ENCODE measurements at regions not wholly inside any gene's neighbourhood (a gene's known extent, or its start where the extent isn't known, plus 50 kb on each side); places are given as distances from the start of the nearest gene placed in this dataset.
"Not testable (repeated sequence)": the region's sequence is repeated elsewhere in the genome, so short reads cannot be mapped to it uniquely, and the experiment has no call there.

DNA sequence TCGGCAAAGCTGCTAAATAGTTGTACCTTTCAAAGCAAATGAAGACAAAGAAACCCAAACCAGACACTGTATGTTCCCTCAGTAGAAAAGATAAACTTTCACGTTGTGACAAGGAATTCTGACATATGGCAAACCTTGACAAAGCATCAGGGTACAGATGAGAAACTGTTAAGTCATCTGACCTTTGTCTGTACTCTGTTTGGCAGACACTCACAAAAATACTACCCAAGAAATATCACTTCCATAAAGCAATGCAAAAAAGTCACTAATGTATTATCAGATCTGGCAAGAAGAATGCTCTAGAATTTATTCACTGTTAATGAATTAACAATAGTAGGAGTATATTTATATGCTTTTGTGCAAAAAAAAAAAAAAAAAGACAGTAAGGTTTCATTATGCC is 843.7 kb downstream of the DIAPH3 start:
- Histone ChIP-seq H3K27ac (no peak overlapping the region), H3K4me1 (no peaks in the 10 kb centered on the region), H3K36me3 (no peaks in the 10 kb centered on the region), H3K9me3 (no peaks in the 10 kb centered on the region), H3K27me3 (no peaks in the 10 kb centered on the region), H3K4me3 (no peak overlapping the region)
- no peak for TF ChIP-seq CTCF (IDR thresholded peaks at IDR 0.05)
- intact Hi-C loops (cut with DNase I), result no loop called here
- DNase-seq, result no peak
- ATAC-seq, result no peak

DNA sequence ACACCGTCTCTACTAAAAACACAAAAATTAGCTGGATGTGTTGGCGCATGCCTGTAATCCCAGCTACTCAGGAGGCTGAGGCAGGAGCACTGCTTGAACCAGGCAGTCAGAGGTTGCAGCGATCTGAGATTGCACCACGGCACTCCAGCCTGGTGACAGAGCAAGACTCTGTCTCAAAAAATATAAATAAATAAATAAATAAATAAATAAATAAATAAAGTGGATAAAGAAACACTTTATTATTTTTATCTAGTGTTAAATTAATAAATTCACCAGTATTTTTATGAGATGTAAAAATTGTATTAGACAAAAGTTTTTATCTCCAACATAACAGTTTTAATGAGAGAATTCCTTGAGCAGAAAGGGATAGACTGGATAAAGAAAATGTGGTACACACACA is 839.3 kb downstream of the DIAPH3 start:
- H3K4me1 ChIP-seq; ATAC-seq; H3K36me3 ChIP-seq; H3K4me3 ChIP-seq; H3K27me3 ChIP-seq; H3K27ac ChIP-seq; H3K9me3 ChIP-seq; intact Hi-C loops (cut with DNase I); DNase-seq: not testable (repeated sequence)

- ATAC-seq (no peak), DNase-seq (no peak)
- Histone ChIP-seq H3K4me3 (no peak overlapping the region), H3K36me3 (no peaks in the 10 kb centered on the region), H3K27ac (no peak overlapping the region), H3K9me3 (no peaks in the 10 kb centered on the region), H3K4me1 (no peaks in the 10 kb centered on the region), H3K27me3 (no peaks in the 10 kb centered on the region)
- intact Hi-C loops (cut with DNase I), result no loop called here
- TF ChIP-seq CTCF (IDR thresholded peaks at IDR 0.05), result no peak
These were observed 837.0 kb downstream of the DIAPH3 start for GRCh38 chr13:59326717-59327116.

- H3K4me1 ChIP-seq, result no peaks in the 10 kb centered on the region
- H3K9me3 ChIP-seq, result no peaks in the 10 kb centered on the region
- DNase-seq (no peak), ATAC-seq (no peak)
- intact Hi-C loops (cut with DNase I), result no loop called here
- no peak for TF ChIP-seq CTCF (IDR thresholded peaks at IDR 0.05)
- H3K36me3 ChIP-seq, result no peaks in the 10 kb centered on the region
- H3K4me3 ChIP-seq, result no peak overlapping the region
- no peak overlapping the region for H3K27ac ChIP-seq
- H3K27me3 ChIP-seq, result no peaks in the 10 kb centered on the region
These were observed 833.0 kb downstream of the DIAPH3 start for GRCh38 chr13:59330764-59331163.

- intact Hi-C loops (cut with DNase I), result no loop called here
These were observed 830.8 kb downstream of the DIAPH3 start for GRCh38 chr13:59332966-59333365.

GRCh38 chr13:59337070-59337469 is 826.7 kb downstream of the DIAPH3 start:
- H3K4me1 ChIP-seq, result no peaks in the 10 kb centered on the region
- H3K27me3 ChIP-seq, result no peaks in the 10 kb centered on the region
- intact Hi-C loops (cut with DNase I), result no loop called here
- H3K27ac ChIP-seq, result no peak overlapping the region
- no peak for TF ChIP-seq CTCF (IDR thresholded peaks at IDR 0.05)
- ATAC-seq (no peak), DNase-seq (no peak)
- H3K4me3 ChIP-seq, result no peak overlapping the region
- H3K9me3 ChIP-seq, result no peaks in the 10 kb centered on the region
- no peaks in the 10 kb centered on the region for H3K36me3 ChIP-seq

More at GRCh38 chr13:59332966-59333365, 830.8 kb downstream of the DIAPH3 start:
- Histone ChIP-seq H3K4me3 (no peak overlapping the region), H3K27ac (no peak overlapping the region), H3K27me3 (no peaks in the 10 kb centered on the region), H3K36me3 (no peaks in the 10 kb centered on the region), H3K9me3 (no peaks in the 10 kb centered on the region), H3K4me1 (no peaks in the 10 kb centered on the region)
- ATAC-seq (peak; percentile 49), DNase-seq (no peak)
- TF ChIP-seq CTCF (IDR thresholded peaks at IDR 0.05), result no peak

Measured in upper lobe of right lung (tissue), 1 donor.